GM12892 (cell line): ENCODE measurements at regions not wholly inside any gene's neighbourhood (a gene's known extent, or its start where the extent isn't known, plus 50 kb on each side); places are given as distances from the start of the nearest gene placed in this dataset.

ENCODE experiments used
- POLR2A ChIP-seq: IDR thresholded peaks from 2 replicates; pipeline ENCODE4 v1.6.1; 2011; ENCODE audit warnings: low read depth, low read length, control low read depth
- POLR2AphosphoS5 ChIP-seq: IDR thresholded peaks from 2 replicates; pipeline ENCODE4 v1.6.1; 2011; ENCODE audit warnings: low read depth, low read length, control low read depth
- TAF1 ChIP-seq: IDR thresholded peaks from 2 replicates; pipeline ENCODE4 v1.6.1; 2011; ENCODE audit warnings: low read depth, mild to moderate bottlenecking, control low read depth, low read length, borderline replicate concordance

- TF ChIP-seq POLR2A: no peak
- TF ChIP-seq POLR2AphosphoS5: no peak
- TF ChIP-seq TAF1: no peak
These were observed 159.1 kb upstream of the PDZRN3 start for GRCh38 chr3:73783811-73784210.
